ENCODE measurements at regions not wholly inside any gene's neighbourhood (a gene's known extent, or its start where the extent isn't known, plus 50 kb on each side); places are given as distances from the start of the nearest gene placed in this dataset.

- in situ Hi-C loops (cut with HindIII; ENCODE audit: low pct_ligation_motif_present, low pct_unique_long_range_greater_than_20kb, low sequenced_read_pairs): no loop called here
- DNase-seq: no peak
Measured at GRCh38 chr9:30765318-30765717, 1619.1 kb upstream of the ACO1 start.

GRCh38 chr9:30771163-30771708, 1613.2 kb upstream of the ACO1 start:
- in situ Hi-C loops (cut with HindIII; ENCODE audit: low pct_ligation_motif_present, low pct_unique_long_range_greater_than_20kb, low sequenced_read_pairs): no loop called here

DNA sequence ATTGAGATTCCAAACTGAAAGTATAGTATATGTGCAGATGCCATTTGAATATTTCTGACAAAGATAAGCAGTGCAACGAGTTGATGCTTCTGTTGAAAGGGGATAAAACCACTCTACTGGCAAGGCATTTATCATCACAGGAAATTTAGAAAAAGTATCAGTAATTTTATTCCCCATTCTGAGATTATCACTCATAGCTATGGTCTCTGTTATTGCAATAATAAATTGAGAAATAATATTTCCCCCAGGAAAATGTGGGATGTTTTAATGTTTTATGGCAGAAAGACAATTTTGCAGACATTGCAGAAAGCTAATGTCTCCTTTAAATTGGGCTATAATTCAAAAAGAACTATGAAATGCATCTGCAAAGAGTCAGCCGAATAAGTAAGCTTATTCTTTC, 1612.7 kb upstream of the ACO1 start:
- DNase-seq: no peak
- in situ Hi-C loops (cut with HindIII; ENCODE audit: low pct_ligation_motif_present, low pct_unique_long_range_greater_than_20kb, low sequenced_read_pairs): no loop called here

More at GRCh38 chr9:30771163-30771708, 1613.2 kb upstream of the ACO1 start:
- DNase-seq: no peak

DNA sequence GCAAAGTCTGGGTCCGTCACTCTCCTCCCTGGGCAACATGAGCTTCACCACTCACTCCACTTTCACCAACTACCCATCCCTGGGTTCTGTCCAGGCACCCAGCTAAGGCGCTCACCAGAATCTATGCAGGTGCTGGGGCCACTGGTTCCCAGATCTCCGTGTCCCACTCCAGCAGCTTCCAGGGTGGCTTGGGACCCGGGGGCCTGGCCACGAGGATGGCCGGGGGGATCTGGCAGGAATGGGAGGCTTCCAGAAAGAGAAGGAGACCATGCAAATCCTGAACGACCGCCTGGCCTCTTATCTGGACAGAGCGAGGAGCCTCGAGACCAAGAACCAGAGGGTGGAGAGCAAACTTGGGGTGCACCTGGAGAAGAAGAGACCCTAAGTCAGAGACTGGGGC, 1611.0 kb upstream of the ACO1 start:
- no peak for DNase-seq
- in situ Hi-C loops (cut with HindIII; ENCODE audit: low pct_ligation_motif_present, low pct_unique_long_range_greater_than_20kb, low sequenced_read_pairs): no loop called here

DNA sequence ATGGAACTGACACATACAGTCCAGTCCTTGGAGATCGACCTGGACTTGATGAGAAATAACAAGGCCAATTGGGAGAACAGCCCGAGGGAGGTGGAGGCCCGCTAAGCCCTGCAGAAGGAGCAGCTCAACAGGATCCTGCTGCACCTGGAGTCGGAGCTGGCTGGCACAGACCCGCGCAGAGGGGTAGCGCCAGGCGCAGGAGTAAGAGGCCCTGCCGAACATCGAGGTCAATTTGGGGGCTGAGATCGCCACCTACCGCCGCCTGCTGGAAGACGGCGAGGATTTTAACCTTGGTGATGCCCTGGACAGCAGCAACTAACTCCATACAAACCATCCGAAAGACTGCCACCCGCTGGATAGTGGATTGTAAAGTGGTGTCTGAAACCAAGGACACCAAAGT, 1610.1 kb upstream of the ACO1 start:
- DNase-seq: no peak
- in situ Hi-C loops (cut with HindIII; ENCODE audit: low pct_ligation_motif_present, low pct_unique_long_range_greater_than_20kb, low sequenced_read_pairs): no loop called here

GRCh38 chr9:30775236-30775635, 1609.2 kb upstream of the ACO1 start:
- in situ Hi-C loops (cut with HindIII; ENCODE audit: low pct_ligation_motif_present, low pct_unique_long_range_greater_than_20kb, low sequenced_read_pairs): no loop called here
- DNase-seq: no peak

DNA sequence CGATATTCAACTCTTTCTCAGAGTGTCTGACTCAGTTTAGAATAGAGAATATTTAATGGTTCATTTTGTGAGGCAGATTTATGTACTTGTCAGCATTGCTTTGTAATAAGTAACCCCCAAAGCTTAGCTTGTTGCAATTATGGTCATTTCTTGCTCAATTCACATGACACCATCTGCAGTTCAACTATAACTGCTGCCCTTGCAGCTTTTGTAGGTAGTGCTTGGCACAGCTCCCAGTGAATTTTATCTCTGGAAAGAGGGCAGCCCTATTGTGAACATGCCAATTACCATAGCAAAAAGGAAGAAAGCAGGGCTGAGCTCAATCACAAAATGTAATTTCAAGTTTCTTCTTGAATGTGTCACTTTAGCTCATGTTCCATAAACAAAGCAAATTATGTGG, 1587.7 kb upstream of the ACO1 start:
- DNase-seq: no peak
- in situ Hi-C loops (cut with HindIII; ENCODE audit: low pct_ligation_motif_present, low pct_unique_long_range_greater_than_20kb, low sequenced_read_pairs): no loop called here

DNA sequence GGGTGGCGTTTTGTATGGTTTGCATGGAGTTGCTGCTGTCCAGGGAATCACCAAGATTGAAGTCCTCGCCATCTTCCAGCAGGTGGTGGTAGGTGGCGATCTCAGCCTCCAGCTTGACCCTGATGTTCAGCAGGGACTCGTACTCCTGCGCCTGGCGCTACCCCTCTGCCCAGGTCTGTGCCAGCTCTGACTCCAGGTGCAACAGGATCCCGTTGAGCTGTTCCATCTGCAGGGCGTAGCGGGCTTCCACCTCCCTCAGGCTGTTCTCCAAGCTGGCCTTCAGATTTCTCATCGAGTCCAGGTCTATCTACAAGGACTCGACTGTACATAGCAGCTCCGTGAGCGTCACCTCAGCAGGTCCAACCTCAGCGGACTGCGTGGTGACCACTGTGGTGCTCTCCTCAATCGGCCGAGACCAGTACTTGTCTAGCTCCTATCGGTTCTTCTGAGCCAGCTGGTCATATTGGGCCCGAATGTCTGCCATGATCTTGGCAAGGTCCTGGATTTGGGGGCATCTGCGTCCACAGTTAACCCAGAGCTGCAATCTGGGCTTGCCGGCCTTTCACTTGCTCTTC, 1584.8 kb upstream of the ACO1 start:
- in situ Hi-C loops (cut with HindIII; ENCODE audit: low pct_ligation_motif_present, low pct_unique_long_range_greater_than_20kb, low sequenced_read_pairs): no loop called here
- no peak for DNase-seq

DNA sequence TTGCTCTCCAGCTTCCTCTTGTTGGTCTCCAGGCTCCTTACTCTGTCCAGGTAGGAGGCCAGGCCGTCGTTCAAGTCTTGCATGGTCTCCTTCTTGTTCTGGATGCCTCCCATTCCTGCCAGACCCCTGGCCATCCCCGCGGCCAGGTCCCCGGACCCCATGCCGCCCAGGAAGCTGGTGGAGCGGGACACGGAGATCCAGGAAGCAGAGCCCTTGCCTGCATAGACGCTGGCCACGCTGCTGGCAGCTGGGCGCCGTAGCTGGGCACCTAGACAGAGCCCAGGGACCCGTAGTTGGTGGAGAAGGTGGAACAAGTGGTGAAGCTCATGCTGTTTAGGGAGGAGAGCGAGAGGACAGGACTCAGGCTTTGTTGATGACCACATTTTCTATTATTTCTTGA, 1584.0 kb upstream of the ACO1 start:
- DNase-seq: no peak
- in situ Hi-C loops (cut with HindIII; ENCODE audit: low pct_ligation_motif_present, low pct_unique_long_range_greater_than_20kb, low sequenced_read_pairs): no loop called here

DNA sequence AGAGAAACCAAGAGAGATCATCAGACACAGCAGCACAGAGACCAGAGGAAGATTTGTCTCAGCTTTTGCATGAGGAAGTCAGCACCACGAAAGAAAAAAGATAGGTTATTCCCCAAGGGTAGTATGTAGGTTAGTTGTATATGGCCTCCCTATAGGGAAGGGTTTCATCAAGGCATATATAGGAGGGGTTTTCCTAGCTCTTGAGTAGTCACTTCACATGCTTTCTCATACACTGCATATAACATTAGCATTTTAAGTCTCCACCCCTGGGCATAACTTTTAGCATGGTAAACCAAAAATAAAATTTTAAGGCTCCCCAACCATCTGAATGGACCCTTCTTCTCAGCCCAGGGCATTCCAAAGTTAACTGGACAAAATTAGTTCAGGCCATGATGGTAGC, 1571.6 kb upstream of the ACO1 start:
- in situ Hi-C loops (cut with HindIII; ENCODE audit: low pct_ligation_motif_present, low pct_unique_long_range_greater_than_20kb, low sequenced_read_pairs): no loop called here
- DNase-seq: no peak

- in situ Hi-C loops (cut with HindIII; ENCODE audit: low pct_ligation_motif_present, low pct_unique_long_range_greater_than_20kb, low sequenced_read_pairs): no loop called here
- no peak for DNase-seq
Measured at GRCh38 chr9:30815585-30815984, 1568.9 kb upstream of the ACO1 start.

DNA sequence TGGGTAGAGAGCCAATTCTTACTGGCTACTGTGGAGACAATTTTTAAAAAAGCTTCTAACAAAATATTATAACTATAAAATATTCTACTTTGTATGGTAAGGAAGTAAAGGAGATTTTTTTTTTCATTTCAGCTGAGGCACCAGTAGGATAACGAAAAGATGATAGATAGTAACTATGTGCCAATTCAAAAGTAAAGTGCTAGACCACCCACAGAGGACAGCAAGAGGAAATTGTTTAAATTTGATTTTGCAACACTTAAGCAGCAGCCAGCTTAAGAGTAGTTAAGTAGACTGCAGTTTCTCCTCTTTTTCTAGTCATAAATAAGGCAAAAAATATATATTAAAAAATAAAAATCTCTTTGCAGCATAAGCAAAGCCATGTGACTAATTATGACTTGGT, 1539.3 kb upstream of the ACO1 start:
- no peak for DNase-seq
- in situ Hi-C loops (cut with HindIII; ENCODE audit: low pct_ligation_motif_present, low pct_unique_long_range_greater_than_20kb, low sequenced_read_pairs): no loop called here

DNA sequence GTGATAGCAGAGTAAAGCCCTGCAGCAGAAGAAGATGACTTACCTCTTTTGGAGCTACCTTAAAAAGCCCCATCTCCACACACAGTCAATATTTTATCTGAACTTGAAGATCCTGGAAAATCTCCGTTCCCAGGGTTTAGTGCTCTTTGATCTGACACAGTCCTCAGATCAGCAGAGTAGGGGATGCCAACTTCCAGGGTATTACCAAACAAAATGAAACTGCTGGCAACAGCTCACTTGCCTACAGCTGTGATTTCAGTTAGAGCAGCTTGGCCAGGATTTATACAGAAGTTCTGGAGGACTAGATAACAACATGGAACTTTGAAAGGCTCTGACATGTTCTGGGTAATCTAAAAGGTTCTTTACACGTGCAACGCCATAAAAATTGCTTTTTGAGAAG, 1537.8 kb upstream of the ACO1 start:
- in situ Hi-C loops (cut with HindIII; ENCODE audit: low pct_ligation_motif_present, low pct_unique_long_range_greater_than_20kb, low sequenced_read_pairs): no loop called here
- DNase-seq: no peak

GRCh38 chr9:30851600-30851999, 1532.8 kb upstream of the ACO1 start:
- DNase-seq: no peak
- in situ Hi-C loops (cut with HindIII; ENCODE audit: low pct_ligation_motif_present, low pct_unique_long_range_greater_than_20kb, low sequenced_read_pairs): no loop called here

- in situ Hi-C loops (cut with HindIII; ENCODE audit: low pct_ligation_motif_present, low pct_unique_long_range_greater_than_20kb, low sequenced_read_pairs): no loop called here
Measured at GRCh38 chr9:30900706-30901105, 1483.7 kb upstream of the ACO1 start.

DNA sequence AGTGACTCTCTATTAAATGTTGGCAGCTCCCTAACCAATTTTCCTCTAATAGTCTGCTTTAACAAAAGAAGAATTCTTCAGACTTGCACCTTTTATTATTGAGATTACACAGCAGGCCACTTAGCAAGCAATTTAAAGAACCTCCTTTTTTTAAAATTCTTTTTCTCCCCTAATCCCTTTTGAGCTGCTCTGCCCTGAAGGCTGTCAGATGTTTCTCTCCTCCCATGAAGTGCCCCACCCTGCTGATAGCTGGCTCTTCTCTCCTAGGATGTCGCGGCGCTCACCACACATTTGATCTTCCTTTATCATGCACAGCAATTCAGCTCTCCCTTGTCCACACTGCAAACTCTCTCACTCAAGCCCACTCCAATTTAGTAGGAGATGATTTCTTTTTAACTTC, 1471.1 kb upstream of the ACO1 start:
- in situ Hi-C loops (cut with HindIII; ENCODE audit: low pct_ligation_motif_present, low pct_unique_long_range_greater_than_20kb, low sequenced_read_pairs): no loop called here
- DNase-seq: no peak

More at GRCh38 chr9:30900706-30901105, 1483.7 kb upstream of the ACO1 start:
- DNase-seq: no peak

GRCh38 chr9:30915451-30915850, 1469.0 kb upstream of the ACO1 start:
- no peak for DNase-seq
- in situ Hi-C loops (cut with HindIII; ENCODE audit: low pct_ligation_motif_present, low pct_unique_long_range_greater_than_20kb, low sequenced_read_pairs): no loop called here

- in situ Hi-C loops (cut with HindIII; ENCODE audit: low pct_ligation_motif_present, low pct_unique_long_range_greater_than_20kb, low sequenced_read_pairs): no loop called here
- DNase-seq: no peak
Measured at GRCh38 chr9:30925126-30925525, 1459.3 kb upstream of the ACO1 start.

GRCh38 chr9:30925635-30926034, 1458.8 kb upstream of the ACO1 start:
- DNase-seq: no peak
- in situ Hi-C loops (cut with HindIII; ENCODE audit: low pct_ligation_motif_present, low pct_unique_long_range_greater_than_20kb, low sequenced_read_pairs): no loop called here

GRCh38 chr9:30928045-30928444, 1456.4 kb upstream of the ACO1 start:
- DNase-seq: no peak
- in situ Hi-C loops (cut with HindIII; ENCODE audit: low pct_ligation_motif_present, low pct_unique_long_range_greater_than_20kb, low sequenced_read_pairs): no loop called here

- DNase-seq: peak; percentile 70
- in situ Hi-C loops (cut with HindIII; ENCODE audit: low pct_ligation_motif_present, low pct_unique_long_range_greater_than_20kb, low sequenced_read_pairs): no loop called here
Measured at GRCh38 chr9:30932226-30932625, 1452.2 kb upstream of the ACO1 start.

Measured in ACHN (cell line).